Heart left ventricle (tissue), 16 donors: ENCODE measurements at regions not wholly inside any gene's neighbourhood (a gene's known extent, or its start where the extent isn't known, plus 50 kb on each side); places are given as distances from the start of the nearest gene placed in this dataset.
A peak's percentile ranks its signal among the peaks of the same experiment; 100 is the strongest.

Experiments used
- ATAC-seq, 4 donors: fragments of 200-7000 bp; cut with Tn5 transposase; one replicate each; pipeline ENCODE4 v1.9.1; 2020 to 2022; ENCODE audit warnings: moderate library complexity in 4 of 4, mild to moderate bottlenecking in 3 of 4, moderate number of reproducible peaks in 1 of 4
- DNase-seq, 5 donors: peaks; one replicate each; pipeline ENCODE4 v3.0.0-alpha.2; 2020
- H3K27ac ChIP-seq, 12 donors: fragments of 200-600 bp; sonication (generic) in 4 of 12; one replicate each; pipeline versions ENCODE4 v1.5.0 to v1.8.0; 2016 to 2022; ENCODE audit warnings: mild to moderate bottlenecking in 2 of 12
- H3K27me3 ChIP-seq, 9 donors: fragments of 200-600 bp; sonication (generic) in 2 of 9; one replicate each; pipeline versions ENCODE4 v1.5.1 to v1.8.0; 2016 to 2022; ENCODE audit warnings: mild to moderate bottlenecking in 3 of 9
- H3K36me3 ChIP-seq, 9 donors: fragments of 200-600 bp; sonication (generic) in 2 of 9; one replicate each; pipeline versions ENCODE4 v1.5.0 to v1.8.0; 2018 to 2022; ENCODE audit warnings: mild to moderate bottlenecking in 2 of 9
- H3K4me1 ChIP-seq, 12 donors: fragments of 200-600 bp; sonication (generic) in 4 of 12; one replicate each; pipeline versions ENCODE4 v1.5.0 to v1.8.0; 2016 to 2022; ENCODE audit warnings: mild to moderate bottlenecking in 3 of 12
- H3K4me3 ChIP-seq, 12 donors: fragments of 200-600 bp; sonication (generic) in 4 of 12; one replicate each; pipeline versions ENCODE4 v1.5.0 to v1.8.0; 2017 to 2022; ENCODE audit warnings: mild to moderate bottlenecking in 9 of 12, moderate library complexity in 4 of 12
- H3K9me3 ChIP-seq, 12 donors: fragments of 200-600 bp; sonication (generic) in 4 of 12; one replicate each; pipeline versions ENCODE4 v1.5.0 to v1.8.0; 2016 to 2022; ENCODE audit warnings: mild to moderate bottlenecking in 1 of 12
- POLR2A ChIP-seq, 2 donors: fragments of 450-650 bp; IDR thresholded peaks; one replicate each; pipeline ENCODE4 v1.6.1; 2017; ENCODE audit warnings: antibody characterized with exemption in 2 of 2, mild to moderate bottlenecking in 2 of 2, moderate library complexity in 2 of 2
- WGBS, 4 donors: extraction: QIAGEN DNeasy Blood & Tissue Kit in 2 of 4; methylation state at CpG; one replicate each; pipeline versions ENCODE4 v1.1.5 to v1.1.7; 2013 to 2018; 5-methylcytosine and 5-hydroxymethylcytosine counted together
- intact Hi-C, 10 donors: fragments of 100-400 bp; cut with DNase I; formaldehyde crosslinking; loops; one replicate each; pipeline versions ENCODE4 v1.11.1 to v1.14.2; 2022
- TF ChIP-seq, protein P1 (sequence below), 12 donors: fragments of 200-600 bp; sonication (generic) in 4 of 12; IDR thresholded peaks; one replicate each; pipeline versions ENCODE4 v1.5.0 to v1.8.0; 2018 to 2022; ENCODE audit warnings: antibody characterized with exemption in 12 of 12, mild to moderate bottlenecking in 5 of 12
- donor health status: ischemic (EF 13 %, LVEDD 7.1; RV severe dilation, severe dysfunction).
- donor health status: healthy with polysubstance abuse.
- donor health status: DM: no; HTN: yes; CAD: no.
- donor health status: DM: no; HTN: no; CAD: no.
- donor health status: ischemic (EF 25% LVEDD 6.9; RV normal size, moderate dysfunction).
- donor health status: ischemic (EF 25% LVEDD 5.7; RV mildly dilated, moderate dysfunction).
- donor health status: healthy.
- donor health status: DM: yes; HTN: yes; CAD: no.
- donor health status: ischemic (EF 35%, LVEDD 5.7; RV mildly dilated, moderate dysfunction).
- donor health status: nonischemic (EF 11% LVEDD 7.7; RV severe dilation, severe dysfunction).
- donor health status: DM: yes; HTN: yes; CAD: no.
- donor health status: PGD.
- donor health status: ischemic (EF 29% LVEDD 5.4; RV normal size, mild dysfunction).
- donor health status: nonischemic (EF 23%, LVEDD 6.1; RV moderate dilation, normal function).

- TF ChIP-seq, protein P1, sequence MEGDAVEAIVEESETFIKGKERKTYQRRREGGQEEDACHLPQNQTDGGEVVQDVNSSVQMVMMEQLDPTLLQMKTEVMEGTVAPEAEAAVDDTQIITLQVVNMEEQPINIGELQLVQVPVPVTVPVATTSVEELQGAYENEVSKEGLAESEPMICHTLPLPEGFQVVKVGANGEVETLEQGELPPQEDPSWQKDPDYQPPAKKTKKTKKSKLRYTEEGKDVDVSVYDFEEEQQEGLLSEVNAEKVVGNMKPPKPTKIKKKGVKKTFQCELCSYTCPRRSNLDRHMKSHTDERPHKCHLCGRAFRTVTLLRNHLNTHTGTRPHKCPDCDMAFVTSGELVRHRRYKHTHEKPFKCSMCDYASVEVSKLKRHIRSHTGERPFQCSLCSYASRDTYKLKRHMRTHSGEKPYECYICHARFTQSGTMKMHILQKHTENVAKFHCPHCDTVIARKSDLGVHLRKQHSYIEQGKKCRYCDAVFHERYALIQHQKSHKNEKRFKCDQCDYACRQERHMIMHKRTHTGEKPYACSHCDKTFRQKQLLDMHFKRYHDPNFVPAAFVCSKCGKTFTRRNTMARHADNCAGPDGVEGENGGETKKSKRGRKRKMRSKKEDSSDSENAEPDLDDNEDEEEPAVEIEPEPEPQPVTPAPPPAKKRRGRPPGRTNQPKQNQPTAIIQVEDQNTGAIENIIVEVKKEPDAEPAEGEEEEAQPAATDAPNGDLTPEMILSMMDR (IDR thresholded peaks at IDR 0.05) = no peak
- Histone ChIP-seq H3K4me3 (no peak overlapping the region), H3K27me3 (no peaks in the 10 kb centered on the region), H3K36me3 (no peaks in the 10 kb centered on the region), H3K9me3 (no peaks in the 10 kb centered on the region), H3K4me1 (no peaks in the 10 kb centered on the region), H3K27ac (no peak overlapping the region)
- intact Hi-C loops = no loop called here
- 86 to 100% (median 94%) methylated on average over 1 of the region's 1 CpG for WGBS, 4 donors
- peak in 1 of 4 donors; percentile 22 for ATAC-seq
- no peak for DNase-seq
These were observed 493.6 kb upstream of the PPP2R3A start for GRCh38 chr3:135471911-135472310.

- Histone ChIP-seq H3K4me3 (no peak overlapping the region), H3K9me3 (no peaks in the 10 kb centered on the region), H3K27me3 (no peaks in the 10 kb centered on the region), H3K36me3 (no peaks in the 10 kb centered on the region), H3K4me1 (no peaks in the 10 kb centered on the region), H3K27ac (no peak overlapping the region)
- no peak for DNase-seq
- ATAC-seq = no peak
- intact Hi-C loops = no loop called here
- TF ChIP-seq, protein P1 (IDR thresholded peaks at IDR 0.05) = no peak
- no peak for TF ChIP-seq POLR2A (IDR thresholded peaks at IDR 0.05)
These were observed 492.1 kb upstream of the PPP2R3A start for GRCh38 chr3:135473449-135473848.

DNA sequence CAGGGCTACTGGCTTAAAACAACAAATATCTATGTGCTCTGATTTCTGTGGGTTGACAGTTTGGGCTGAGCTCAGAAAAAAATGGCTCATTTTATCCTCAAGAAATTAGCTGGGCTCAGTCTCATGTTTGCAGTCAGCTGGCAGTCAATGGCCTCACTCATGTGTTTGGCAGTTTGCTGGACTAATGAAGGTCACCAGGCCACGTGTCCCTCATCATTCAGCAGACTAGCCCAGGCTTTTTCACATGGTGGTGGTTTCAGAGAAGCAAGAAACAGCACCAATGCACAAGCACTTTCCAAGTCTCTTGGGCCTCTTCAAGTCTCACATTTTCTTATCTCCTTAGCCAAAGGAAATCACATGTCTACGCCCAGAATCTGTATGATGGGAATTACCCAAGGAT lies 478.3 kb upstream of the PPP2R3A start:
- Histone ChIP-seq H3K9me3 (no peaks in the 10 kb centered on the region), H3K4me3 (no peak overlapping the region), H3K27ac (no peak overlapping the region), H3K4me1 (no peaks in the 10 kb centered on the region), H3K36me3 (no peaks in the 10 kb centered on the region), H3K27me3 (peaks cover 0 to 2% (median 0%) of the 10 kb centered on the region in 9 donors)
- TF ChIP-seq POLR2A (IDR thresholded peaks at IDR 0.05) = no peak
- TF ChIP-seq, protein P1 (IDR thresholded peaks at IDR 0.05) = no peak
- 26 to 55% (median 34%) methylated on average over 2 of the region's 2 CpGs for WGBS, 4 donors
- intact Hi-C loops = no loop called here
- DNase-seq (peak in 1 of 5 donors; percentile 21), ATAC-seq (no peak)

DNA sequence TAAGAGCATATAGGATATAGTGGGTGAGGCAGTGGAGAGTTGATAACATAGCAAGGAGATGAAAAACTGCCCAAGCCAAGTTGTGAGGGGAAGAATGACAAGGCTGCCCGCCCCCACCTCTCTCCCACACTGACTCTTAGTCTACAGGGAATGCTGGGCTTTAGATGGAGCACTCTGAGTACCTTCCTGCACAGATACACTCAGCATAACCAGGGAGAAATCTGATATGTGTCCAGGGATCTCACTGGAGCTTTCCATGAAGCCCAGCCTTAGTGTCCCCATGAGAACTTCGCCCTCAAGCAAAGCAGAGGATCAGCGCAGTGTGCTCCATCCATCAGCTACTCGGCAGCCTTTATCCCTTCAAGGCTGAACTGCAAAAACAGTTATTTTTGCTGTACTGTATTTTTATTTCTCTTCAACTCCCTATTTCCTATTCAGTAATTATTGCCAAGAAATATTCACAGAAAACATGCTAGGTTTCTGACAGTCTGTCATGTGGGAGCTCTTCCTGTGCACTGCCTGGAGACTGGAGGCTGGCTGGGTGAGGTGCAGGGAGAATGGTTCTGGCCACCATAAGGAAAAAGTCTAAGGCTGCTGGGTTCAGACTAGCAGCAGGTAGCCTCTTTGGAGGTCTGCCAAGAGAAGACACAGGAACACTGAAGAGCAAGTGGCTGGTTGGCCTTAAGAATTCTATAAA lies 475.2 kb upstream of the PPP2R3A start:
- Histone ChIP-seq H3K27me3 (peaks cover 0 to 5% (median 0%) of the 10 kb centered on the region in 9 donors), H3K27ac (no peak overlapping the region), H3K4me1 (no peaks in the 10 kb centered on the region), H3K36me3 (no peaks in the 10 kb centered on the region), H3K4me3 (no peak overlapping the region), H3K9me3 (no peaks in the 10 kb centered on the region)
- 70 to 72% (median 71%) methylated on average over 4 of the region's 4 CpGs for whole genome bisulfite sequencing, 4 donors
- intact Hi-C loops = loop anchor here in 1 of 10 donors (10.0 kb wide), 1 partner anchor 64 kb away; no protein-coding TSS in a partner anchor
- DNase-seq (no peak), ATAC-seq (no peak)
- TF ChIP-seq, protein P1 (IDR thresholded peaks at IDR 0.05) = no peak
- no peak for TF ChIP-seq POLR2A (IDR thresholded peaks at IDR 0.05)
